Skeletal muscle satellite cell (primary cell): ENCODE measurements at regions not wholly inside any gene's neighbourhood (a gene's known extent, or its start where the extent isn't known, plus 50 kb on each side); places are given as distances from the start of the nearest gene placed in this dataset.

Experiments used
- H3K27me3 ChIP-seq: 2 replicates; pipeline ENCODE4 v1.7.0; 2013; ENCODE audit warnings: low read length; ENCODE audit not compliant: control insufficient read depth, insufficient read depth
- H3K36me3 ChIP-seq: 2 replicates; pipeline ENCODE4 v1.7.0; 2013; ENCODE audit warnings: mild to moderate bottlenecking, control low read depth, low read length; ENCODE audit not compliant: insufficient read depth
- H3K4me1 ChIP-seq: 2 replicates; pipeline ENCODE4 v1.7.0; 2013; ENCODE audit warnings: low read length; ENCODE audit not compliant: control insufficient read depth, insufficient read depth
- H3K4me2 ChIP-seq: 2 replicates; pipeline ENCODE4 v1.7.0; 2013; ENCODE audit warnings: mild to moderate bottlenecking, low read length
- H3K4me3 ChIP-seq: 2 replicates; pipeline ENCODE4 v1.7.0; 2013; ENCODE audit warnings: low read length
- H3K9ac ChIP-seq: 2 replicates; pipeline ENCODE4 v1.7.0; 2013; ENCODE audit warnings: mild to moderate bottlenecking, low read depth, low read length, moderate library complexity
- H3K9me3 ChIP-seq: replicated peaks from 2 replicates; pipeline ENCODE4 v1.7.0; 2013; ENCODE audit warnings: mild to moderate bottlenecking, control low read depth, low read length

DNA sequence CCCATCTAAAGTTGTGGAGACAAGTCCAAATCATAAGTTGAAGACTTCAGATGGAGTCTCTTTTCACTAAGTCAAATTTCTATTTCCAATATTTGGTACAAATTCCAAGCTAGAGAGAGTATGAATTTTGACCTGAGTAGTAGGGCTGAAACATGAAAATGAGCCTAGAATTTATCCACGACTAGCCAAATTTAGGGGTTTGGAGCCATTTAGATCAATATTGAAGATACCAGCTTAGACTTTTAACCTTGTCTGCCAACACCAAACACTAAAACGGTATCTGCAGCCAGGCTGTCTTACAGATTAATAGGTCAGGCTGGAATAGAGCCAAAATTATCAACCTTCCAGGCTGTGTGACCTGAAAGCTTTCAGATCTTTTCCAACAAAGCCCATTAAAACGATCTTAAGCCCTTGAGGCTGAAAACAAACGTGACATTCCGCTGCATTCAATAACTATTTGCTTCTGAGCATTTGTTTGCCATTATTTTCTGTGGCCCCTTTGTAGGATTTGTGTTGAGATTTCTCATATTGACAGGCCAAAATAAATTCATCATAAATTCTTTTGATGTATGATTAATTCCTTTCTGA is 268.7 kb upstream of the DKK2 start:
- H3K4me1 ChIP-seq, result peaks cover under 1% of the 10 kb centered on the region
- H3K9ac ChIP-seq, result no peak overlapping the region
- no peaks in the 10 kb centered on the region for H3K9me3 ChIP-seq
- no peaks in the 10 kb centered on the region for H3K36me3 ChIP-seq
- H3K4me2 ChIP-seq, result no peak overlapping the region
- H3K4me3 ChIP-seq, result no peak overlapping the region
- H3K27me3 ChIP-seq, result no peaks in the 10 kb centered on the region

DNA sequence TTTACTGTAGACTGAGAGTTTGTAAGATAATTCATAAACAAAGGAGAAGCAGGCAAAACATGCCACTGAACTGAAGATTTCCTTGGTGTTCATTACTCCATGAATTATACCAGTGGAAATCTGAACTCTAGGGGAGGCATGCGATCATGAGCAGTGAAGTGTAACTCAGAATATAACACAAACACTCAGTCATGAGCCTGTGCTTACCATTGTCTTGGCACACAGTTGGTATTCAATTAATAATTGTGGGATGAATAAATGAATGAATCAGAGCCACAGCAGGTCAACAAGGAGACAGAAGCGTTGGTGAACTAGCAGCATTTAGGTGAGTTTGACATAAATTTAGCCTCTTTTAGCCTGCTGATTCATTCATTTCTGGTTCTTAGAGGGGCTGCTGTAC is 263.5 kb upstream of the DKK2 start:
- Histone ChIP-seq H3K4me1 (peaks cover 6% of the 10 kb centered on the region), H3K4me2 (no peak overlapping the region), H3K36me3 (no peaks in the 10 kb centered on the region), H3K27me3 (no peaks in the 10 kb centered on the region), H3K9ac (no peak overlapping the region), H3K4me3 (no peak overlapping the region), H3K9me3 (no peaks in the 10 kb centered on the region)

DNA sequence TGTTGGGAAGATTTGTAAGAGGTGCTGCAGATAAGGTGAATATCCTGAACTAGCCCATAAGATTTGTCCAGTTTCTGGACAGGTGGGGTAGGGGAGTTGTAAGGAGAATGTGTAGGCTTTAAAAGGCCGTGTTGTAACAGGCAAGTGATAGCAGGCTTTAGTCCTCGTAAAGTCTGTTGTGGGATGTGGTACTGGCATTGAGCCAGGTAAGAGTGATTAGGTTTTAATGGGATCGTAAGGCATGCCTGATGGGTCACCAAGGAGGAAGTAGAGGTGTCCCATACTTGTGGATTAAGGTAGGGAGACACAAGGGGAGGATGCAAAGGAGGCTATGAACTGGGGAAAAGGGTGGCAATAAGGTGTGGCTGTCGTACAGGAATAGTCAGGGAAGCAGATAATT is 256.9 kb upstream of the DKK2 start:
- Histone ChIP-seq H3K4me2 (no peak overlapping the region), H3K9me3 (no peaks in the 10 kb centered on the region), H3K4me1 (no peaks in the 10 kb centered on the region), H3K27me3 (no peaks in the 10 kb centered on the region), H3K36me3 (no peaks in the 10 kb centered on the region), H3K4me3 (no peak overlapping the region), H3K9ac (no peak overlapping the region)

DNA sequence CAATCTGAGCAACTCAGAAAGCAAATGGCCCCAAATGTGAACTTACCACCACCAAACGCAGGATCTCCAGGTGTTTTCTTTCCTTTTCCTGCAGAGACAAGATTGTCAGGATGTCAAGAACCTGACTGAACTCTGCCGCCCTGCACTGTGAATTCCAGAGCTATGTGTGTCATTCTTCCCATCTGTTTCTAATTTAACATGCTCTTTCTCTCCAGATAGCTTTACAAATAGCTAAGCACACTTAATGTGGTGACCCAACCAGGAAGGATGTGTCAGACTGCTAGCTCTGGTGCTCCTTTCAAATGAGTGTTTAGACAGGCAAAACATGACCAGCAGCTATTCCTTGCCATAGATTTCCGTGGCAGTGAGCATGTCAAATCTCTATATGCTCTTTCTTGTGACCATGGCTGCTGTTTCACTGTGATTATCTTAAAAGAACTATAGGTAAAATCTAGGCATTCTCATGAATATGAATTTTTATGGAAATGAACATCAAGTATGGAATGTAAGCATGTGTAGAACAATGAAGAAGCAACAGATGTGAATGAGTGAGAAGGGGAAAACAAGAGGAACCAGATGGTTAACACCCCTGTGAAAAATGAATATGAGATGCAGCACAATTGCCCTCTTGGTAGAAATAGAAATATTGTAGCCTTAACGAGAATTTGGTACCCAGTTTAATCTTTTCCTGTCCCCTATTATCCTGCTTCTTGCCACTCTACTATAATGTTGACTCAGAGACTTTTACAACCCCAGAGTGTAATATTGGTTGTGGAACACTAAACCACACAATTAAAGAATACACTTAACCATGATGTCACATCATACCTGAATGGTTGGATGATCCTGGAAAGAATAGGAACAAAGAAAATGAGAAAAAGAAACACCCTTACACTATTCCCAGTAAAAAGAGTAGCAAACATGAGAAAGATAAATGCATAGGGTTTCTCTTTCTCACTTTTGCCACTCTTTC is 247.8 kb upstream of the DKK2 start:
- no peaks in the 10 kb centered on the region for H3K27me3 ChIP-seq
- peaks cover 32% of the 10 kb centered on the region for H3K4me1 ChIP-seq
- H3K9ac ChIP-seq, result no peak overlapping the region
- H3K4me3 ChIP-seq, result no peak overlapping the region
- H3K36me3 ChIP-seq, result no peaks in the 10 kb centered on the region
- H3K9me3 ChIP-seq, result no peaks in the 10 kb centered on the region
- peak overlapping the region; percentile 65 for H3K4me2 ChIP-seq

DNA sequence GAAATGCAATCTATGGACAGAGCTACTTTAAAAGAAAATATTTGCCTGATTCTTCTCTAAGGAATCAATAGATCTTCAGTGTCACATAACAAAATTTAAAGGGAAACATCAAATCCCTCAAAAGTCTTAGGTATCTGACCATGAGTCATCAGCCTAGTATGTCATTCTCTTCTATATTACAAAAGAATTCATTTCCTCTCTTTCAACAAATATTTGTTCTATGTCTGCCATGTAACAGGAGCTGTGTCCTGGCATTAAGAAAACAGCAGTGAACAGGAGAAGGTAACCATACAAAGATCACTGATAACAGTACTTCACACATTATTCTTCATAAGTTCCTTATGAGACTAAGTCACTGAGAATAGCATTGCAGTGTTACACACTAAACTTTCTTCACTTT is 243.6 kb upstream of the DKK2 start:
- Histone ChIP-seq H3K36me3 (no peaks in the 10 kb centered on the region), H3K9ac (peak overlapping the region; percentile 5), H3K4me1 (peaks cover 46% of the 10 kb centered on the region), H3K4me3 (no peak overlapping the region), H3K27me3 (no peaks in the 10 kb centered on the region), H3K4me2 (peak overlapping the region; percentile 64), H3K9me3 (no peaks in the 10 kb centered on the region)

DNA sequence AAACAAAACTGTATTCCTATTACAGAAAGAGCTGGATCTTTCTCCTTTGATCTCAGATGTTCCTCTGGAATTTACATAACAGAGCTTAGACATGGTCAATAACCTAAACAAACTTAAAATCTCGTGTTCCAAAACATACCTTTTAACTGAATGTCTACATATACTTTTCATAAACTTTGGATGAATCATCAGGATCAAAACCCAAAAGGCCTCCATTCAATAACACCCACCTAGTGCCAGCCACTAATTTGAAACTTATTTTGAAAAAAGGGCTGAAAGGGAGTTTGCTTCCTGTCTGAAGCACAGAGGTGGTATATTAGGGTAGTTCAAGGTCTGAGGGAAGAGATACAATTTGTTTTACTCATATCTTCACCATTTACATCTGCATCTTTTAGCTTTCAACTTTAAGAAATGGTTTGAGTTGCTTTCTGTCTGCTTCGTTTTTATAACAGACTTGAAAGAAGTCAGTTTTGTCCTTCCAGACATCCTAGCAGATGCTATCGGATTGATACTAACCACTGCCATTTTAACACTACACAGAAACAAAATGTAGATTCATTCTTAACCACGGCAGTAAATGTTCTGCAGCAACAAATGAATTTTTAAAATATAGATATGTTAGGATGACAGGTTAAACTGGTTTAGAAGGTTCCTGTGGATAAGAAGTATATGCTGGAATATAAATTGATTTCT is 242.8 kb upstream of the DKK2 start:
- Histone ChIP-seq H3K4me1 (peaks cover 46% of the 10 kb centered on the region), H3K27me3 (no peaks in the 10 kb centered on the region), H3K4me3 (no peak overlapping the region)

DNA sequence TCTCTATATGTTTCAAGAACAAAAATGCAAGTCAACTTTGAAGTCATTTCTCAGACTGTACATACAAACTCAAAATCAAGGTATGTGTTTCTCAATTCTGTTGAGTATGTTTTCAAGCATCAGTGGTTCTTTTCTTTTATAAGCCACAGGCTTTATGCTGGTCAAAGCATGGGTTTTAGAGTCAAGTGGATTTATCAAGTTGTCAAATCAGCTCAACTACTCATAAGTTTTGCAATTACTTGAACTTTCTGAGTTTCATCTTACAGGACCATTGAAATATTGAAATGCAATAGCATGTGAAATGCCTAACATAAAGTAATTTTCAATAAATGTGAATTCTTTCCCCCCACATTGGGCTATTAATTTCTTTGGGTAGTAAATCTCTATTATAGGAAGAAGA is 239.9 kb upstream of the DKK2 start:
- H3K4me2 ChIP-seq, result no peak overlapping the region
- no peaks in the 10 kb centered on the region for H3K27me3 ChIP-seq
- no peak overlapping the region for H3K9ac ChIP-seq
- no peaks in the 10 kb centered on the region for H3K9me3 ChIP-seq
- H3K4me1 ChIP-seq, result peaks cover 33% of the 10 kb centered on the region
- no peak overlapping the region for H3K4me3 ChIP-seq
- no peaks in the 10 kb centered on the region for H3K36me3 ChIP-seq

More for the DNA sequence above, 242.8 kb upstream of the DKK2 start:
- Histone ChIP-seq H3K9me3 (no peaks in the 10 kb centered on the region), H3K36me3 (no peaks in the 10 kb centered on the region), H3K9ac (no peak overlapping the region), H3K4me2 (peak overlapping the region; percentile 64)

DNA sequence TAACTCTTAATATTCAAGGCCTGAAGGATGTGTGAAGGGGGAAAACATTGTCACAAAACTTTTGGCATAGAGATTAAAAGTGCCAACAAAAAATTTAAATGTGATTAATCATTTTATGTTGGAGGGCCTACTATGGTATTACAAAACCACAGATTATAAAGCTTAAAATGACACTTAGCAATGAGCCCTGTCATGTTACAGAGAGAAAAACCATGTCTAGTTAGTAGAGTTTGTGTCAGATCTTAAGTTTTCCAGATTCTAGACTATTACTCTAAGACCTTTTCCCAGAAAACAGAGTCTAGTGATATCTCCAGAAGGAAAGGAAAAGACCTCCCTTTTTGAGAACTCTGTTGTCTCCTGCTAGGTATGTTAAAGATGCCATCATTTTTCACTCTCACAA is 239.1 kb upstream of the DKK2 start:
- Histone ChIP-seq H3K4me2 (no peak overlapping the region), H3K9ac (no peak overlapping the region), H3K4me1 (peaks cover 33% of the 10 kb centered on the region), H3K36me3 (no peaks in the 10 kb centered on the region), H3K27me3 (no peaks in the 10 kb centered on the region), H3K4me3 (no peak overlapping the region), H3K9me3 (no peaks in the 10 kb centered on the region)

DNA sequence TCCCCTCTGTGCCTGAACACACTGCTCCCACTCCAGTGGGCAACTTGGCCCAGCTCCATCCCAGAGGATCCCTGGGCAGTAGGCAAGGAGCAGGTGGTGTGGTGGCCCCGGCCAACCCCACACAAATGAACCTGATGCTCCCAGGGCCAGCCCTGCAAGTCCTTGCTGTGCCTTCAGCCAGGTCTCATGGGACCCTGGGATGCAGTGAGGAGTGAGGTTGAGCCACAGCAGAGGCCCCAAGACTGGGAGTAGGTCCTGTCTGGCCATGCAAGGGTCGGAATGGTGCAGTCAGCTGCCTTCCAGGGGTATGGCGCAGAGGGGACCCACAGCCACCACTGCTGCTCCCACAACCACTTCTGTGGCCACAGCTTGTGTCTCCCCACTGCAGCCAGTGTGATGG is 234.5 kb upstream of the DKK2 start:
- H3K36me3 ChIP-seq, result no peaks in the 10 kb centered on the region

DNA sequence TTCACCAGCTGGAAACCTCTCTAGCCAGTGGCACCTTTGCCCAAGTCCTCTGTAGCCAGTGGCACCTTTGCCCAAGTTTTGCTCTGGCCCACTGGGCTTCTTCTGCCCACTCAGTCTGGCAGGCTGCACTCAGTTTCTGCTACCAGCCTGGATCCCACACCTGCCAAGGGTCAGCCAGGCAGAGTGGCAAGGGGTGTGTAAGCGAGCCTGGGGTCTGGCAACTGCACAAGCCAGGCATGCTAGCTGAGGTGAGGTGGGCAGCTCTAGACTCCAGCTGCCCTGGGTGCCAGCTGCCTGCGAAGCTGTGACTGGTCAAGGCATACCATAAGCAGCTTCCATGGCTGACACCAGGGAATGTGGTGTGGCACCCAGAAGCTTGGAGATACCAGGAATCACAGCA is 233.1 kb upstream of the DKK2 start:
- no peaks in the 10 kb centered on the region for H3K9me3 ChIP-seq
- H3K27me3 ChIP-seq, result no peaks in the 10 kb centered on the region

More for the DNA sequence above, 234.5 kb upstream of the DKK2 start:
- no peaks in the 10 kb centered on the region for H3K27me3 ChIP-seq
- H3K4me3 ChIP-seq, result no peak overlapping the region
- no peaks in the 10 kb centered on the region for H3K9me3 ChIP-seq
- no peak overlapping the region for H3K4me2 ChIP-seq
- H3K9ac ChIP-seq, result no peak overlapping the region
- peaks cover 5% of the 10 kb centered on the region for H3K4me1 ChIP-seq

DNA sequence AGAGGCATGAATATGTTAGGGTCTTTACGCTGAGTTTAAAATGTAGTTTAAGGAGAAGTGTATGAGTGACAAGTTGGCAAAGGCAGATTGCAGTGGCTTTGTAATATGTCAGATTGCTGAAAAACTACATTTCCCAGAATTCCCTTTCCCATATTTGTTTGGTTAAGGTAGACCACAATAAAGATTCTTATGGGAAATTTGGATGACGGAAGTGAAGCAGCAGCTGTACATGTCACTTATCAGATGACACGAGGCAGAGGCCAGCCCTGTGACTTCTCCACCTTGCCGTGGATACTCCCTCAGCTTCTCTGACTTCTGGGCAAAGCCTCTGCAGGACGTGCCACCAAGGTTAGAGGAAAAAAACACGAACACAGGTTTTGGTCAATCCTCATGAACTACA is 229.7 kb upstream of the DKK2 start:
- Histone ChIP-seq H3K9ac (no peak overlapping the region), H3K27me3 (no peaks in the 10 kb centered on the region), H3K4me1 (peaks cover 7% of the 10 kb centered on the region), H3K4me3 (no peak overlapping the region), H3K36me3 (no peaks in the 10 kb centered on the region), H3K4me2 (no peak overlapping the region), H3K9me3 (no peaks in the 10 kb centered on the region)

More for the DNA sequence above, 233.1 kb upstream of the DKK2 start:
- Histone ChIP-seq H3K4me3 (no peak overlapping the region), H3K36me3 (no peaks in the 10 kb centered on the region), H3K4me2 (no peak overlapping the region), H3K9ac (no peak overlapping the region), H3K4me1 (no peaks in the 10 kb centered on the region)
